ACC112 (cell line): ENCODE measurements at regions not wholly inside any gene's neighbourhood (a gene's known extent, or its start where the extent isn't known, plus 50 kb on each side); places are given as distances from the start of the nearest gene placed in this dataset.
"Not testable (repeated sequence)": the region's sequence is repeated elsewhere in the genome, so short reads cannot be mapped to it uniquely, and the experiment has no call there.

Experiments
- H2AFZ ChIP-seq: fragments of 200-600 bp; sonication (generic); one replicate; pipeline ENCODE4 v1.6.0; 2017; ENCODE audit warnings: antibody characterized with exemption, low read length; ENCODE audit not compliant: unreplicated experiment
- H3K27ac ChIP-seq: fragments of 200-600 bp; sonication (generic); 2 replicates; pipeline ENCODE4 v1.5.1; 2014; ENCODE audit warnings: low read depth, mild to moderate bottlenecking, antibody characterized with exemption, low read length, moderate library complexity
- H3K27me3 ChIP-seq: fragments of 200-600 bp; sonication (generic); 2 replicates; pipeline ENCODE4 v1.6.1; 2014; ENCODE audit warnings: mild to moderate bottlenecking, antibody characterized with exemption, low read length, moderate library complexity, mixed read lengths; ENCODE audit not compliant: insufficient read depth
- H3K36me3 ChIP-seq: fragments of 200-600 bp; sonication (generic); 2 replicates; pipeline ENCODE4 v1.6.1; 2016; ENCODE audit warnings: mild to moderate bottlenecking, antibody characterized with exemption, low read length, moderate library complexity, mixed read lengths; ENCODE audit not compliant: insufficient read depth
- H3K4me1 ChIP-seq: fragments of 200-600 bp; sonication (generic); one replicate; pipeline ENCODE4 v1.6.1; 2016; ENCODE audit warnings: low read length, mixed read lengths; ENCODE audit not compliant: insufficient read depth, unreplicated experiment, control insufficient read depth
- H3K4me3 ChIP-seq: fragments of 200-600 bp; sonication (generic); 2 replicates; pipeline ENCODE4 v1.5.1; 2014; ENCODE audit warnings: mild to moderate bottlenecking, low read depth, low read length
- H3K79me2 ChIP-seq: fragments of 200-600 bp; sonication (generic); one replicate; pipeline ENCODE4 v1.6.0; 2016; ENCODE audit warnings: low read length; ENCODE audit not compliant: control insufficient read depth, unreplicated experiment, insufficient read depth

- H3K4me3 ChIP-seq, result no peak overlapping the region
- no peaks in the 10 kb centered on the region for H3K79me2 ChIP-seq
- H3K36me3 ChIP-seq, result no peaks in the 10 kb centered on the region
- H3K27ac ChIP-seq, result no peak overlapping the region
- H3K27me3 ChIP-seq, result no peaks in the 10 kb centered on the region
- H3K4me1 ChIP-seq, result no peaks in the 10 kb centered on the region
- H2AFZ ChIP-seq, result no peak overlapping the region
Observed at GRCh38 chr2:186976329-186976728, 127.4 kb upstream of the ZSWIM2 start.

- no peak overlapping the region for H3K27ac ChIP-seq
- H3K79me2 ChIP-seq, result no peaks in the 10 kb centered on the region
- H3K27me3 ChIP-seq, result no peaks in the 10 kb centered on the region
- H2AFZ ChIP-seq, result no peak overlapping the region
- no peak overlapping the region for H3K4me3 ChIP-seq
- no peaks in the 10 kb centered on the region for H3K36me3 ChIP-seq
- H3K4me1 ChIP-seq, result no peaks in the 10 kb centered on the region
Observed at GRCh38 chr2:186972281-186972970, 123.5 kb upstream of the ZSWIM2 start.

GRCh38 chr2:186968277-186968676 is 119.3 kb upstream of the ZSWIM2 start:
- no peaks in the 10 kb centered on the region for H3K4me1 ChIP-seq
- H3K4me3 ChIP-seq, result no peak overlapping the region
- no peak overlapping the region for H2AFZ ChIP-seq
- H3K27me3 ChIP-seq, result no peaks in the 10 kb centered on the region
- H3K36me3 ChIP-seq, result no peaks in the 10 kb centered on the region
- no peak overlapping the region for H3K27ac ChIP-seq
- H3K79me2 ChIP-seq, result no peaks in the 10 kb centered on the region

GRCh38 chr2:186966015-186966414 is 117.0 kb upstream of the ZSWIM2 start:
- no peaks in the 10 kb centered on the region for H3K36me3 ChIP-seq
- no peak overlapping the region for H2AFZ ChIP-seq
- no peak overlapping the region for H3K4me3 ChIP-seq
- H3K27me3 ChIP-seq, result no peaks in the 10 kb centered on the region
- H3K79me2 ChIP-seq, result no peaks in the 10 kb centered on the region
- no peak overlapping the region for H3K27ac ChIP-seq
- H3K4me1 ChIP-seq, result no peaks in the 10 kb centered on the region

GRCh38 chr2:186962085-186962747 is 113.2 kb upstream of the ZSWIM2 start:
- Histone ChIP-seq H3K4me1 (peaks cover 2% of the 10 kb centered on the region), H3K27me3 (no peaks in the 10 kb centered on the region), H3K79me2 (no peaks in the 10 kb centered on the region), H3K36me3 (no peaks in the 10 kb centered on the region), H3K4me3 (no peak overlapping the region), H3K27ac (no peak overlapping the region), H2AFZ (no peak overlapping the region)

- H3K4me1 ChIP-seq, H3K4me3 ChIP-seq, H3K79me2 ChIP-seq, H3K27me3 ChIP-seq, H3K36me3 ChIP-seq, H3K27ac ChIP-seq, H2AFZ ChIP-seq: not testable (repeated sequence)
Observed at GRCh38 chr2:186960241-186960640, 111.3 kb upstream of the ZSWIM2 start.

- H3K27ac ChIP-seq, result no peak overlapping the region
- H3K79me2 ChIP-seq, result no peaks in the 10 kb centered on the region
- no peak overlapping the region for H3K4me3 ChIP-seq
- peaks cover 4% of the 10 kb centered on the region for H3K4me1 ChIP-seq
- no peaks in the 10 kb centered on the region for H3K36me3 ChIP-seq
- H2AFZ ChIP-seq, result no peak overlapping the region
- no peaks in the 10 kb centered on the region for H3K27me3 ChIP-seq
Observed at GRCh38 chr2:186959486-186959885, 110.5 kb upstream of the ZSWIM2 start.

- Histone ChIP-seq H3K4me3 (no peak overlapping the region), H3K4me1 (peaks cover 4% of the 10 kb centered on the region), H3K36me3 (no peaks in the 10 kb centered on the region), H3K27me3 (no peaks in the 10 kb centered on the region), H2AFZ (no peak overlapping the region), H3K79me2 (no peaks in the 10 kb centered on the region), H3K27ac (no peak overlapping the region)
Observed at GRCh38 chr2:186950694-186951093, 101.7 kb upstream of the ZSWIM2 start.

- H2AFZ ChIP-seq, result no peak overlapping the region
- no peak overlapping the region for H3K4me3 ChIP-seq
- H3K27me3 ChIP-seq, result no peaks in the 10 kb centered on the region
- peaks cover 4% of the 10 kb centered on the region for H3K4me1 ChIP-seq
- no peaks in the 10 kb centered on the region for H3K79me2 ChIP-seq
- H3K27ac ChIP-seq, result no peak overlapping the region
- H3K36me3 ChIP-seq, result no peaks in the 10 kb centered on the region
Observed at GRCh38 chr2:186949726-186950256, 100.8 kb upstream of the ZSWIM2 start.

GRCh38 chr2:186947516-186947915 is 98.5 kb upstream of the ZSWIM2 start:
- Histone ChIP-seq H3K36me3 (no peaks in the 10 kb centered on the region), H3K4me1 (peaks cover 4% of the 10 kb centered on the region), H3K27ac (no peak overlapping the region), H3K79me2 (no peaks in the 10 kb centered on the region), H3K27me3 (no peaks in the 10 kb centered on the region), H2AFZ (no peak overlapping the region), H3K4me3 (no peak overlapping the region)

- Histone ChIP-seq H2AFZ (no peak overlapping the region), H3K36me3 (no peaks in the 10 kb centered on the region), H3K27me3 (no peaks in the 10 kb centered on the region), H3K4me1 (peaks cover 2% of the 10 kb centered on the region), H3K79me2 (no peaks in the 10 kb centered on the region), H3K27ac (no peak overlapping the region), H3K4me3 (no peak overlapping the region)
Observed at GRCh38 chr2:186946896-186947467, 98.0 kb upstream of the ZSWIM2 start.
